ENCODE measurements at regions not wholly inside any gene's neighbourhood (a gene's known extent, or its start where the extent isn't known, plus 50 kb on each side); places are given as distances from the start of the nearest gene placed in this dataset.
"Not testable (repeated sequence)": the region's sequence is repeated elsewhere in the genome, so short reads cannot be mapped to it uniquely, and the experiment has no call there.

DNA sequence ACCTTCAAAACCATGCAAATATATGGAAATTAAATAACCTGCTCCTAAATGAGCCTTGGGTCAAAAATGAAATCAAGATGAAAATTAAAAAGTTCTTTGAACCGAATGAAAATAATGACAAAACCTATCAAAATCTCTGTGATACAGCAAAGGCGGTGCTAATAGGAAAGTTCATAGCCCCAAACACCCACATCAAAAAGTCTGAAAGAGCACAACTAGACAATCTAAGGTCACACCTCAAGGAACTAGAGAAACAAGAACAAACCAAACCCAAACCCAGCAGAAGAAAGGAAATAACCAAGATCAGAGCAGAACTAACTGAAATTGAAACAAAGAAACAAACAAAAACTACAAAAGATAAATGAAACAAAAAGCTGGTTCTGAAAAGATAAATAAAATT, 477.7 kb upstream of the ARHGEF26 start:
- FAIRE-seq; DNase-seq (ENCODE audit: low spot score): not testable (repeated sequence)

GRCh38 chr3:153649286-153649839, 471.8 kb upstream of the ARHGEF26 start:
- DNase-seq (ENCODE audit: low spot score) = no peak
- FAIRE-seq = no peak

DNA sequence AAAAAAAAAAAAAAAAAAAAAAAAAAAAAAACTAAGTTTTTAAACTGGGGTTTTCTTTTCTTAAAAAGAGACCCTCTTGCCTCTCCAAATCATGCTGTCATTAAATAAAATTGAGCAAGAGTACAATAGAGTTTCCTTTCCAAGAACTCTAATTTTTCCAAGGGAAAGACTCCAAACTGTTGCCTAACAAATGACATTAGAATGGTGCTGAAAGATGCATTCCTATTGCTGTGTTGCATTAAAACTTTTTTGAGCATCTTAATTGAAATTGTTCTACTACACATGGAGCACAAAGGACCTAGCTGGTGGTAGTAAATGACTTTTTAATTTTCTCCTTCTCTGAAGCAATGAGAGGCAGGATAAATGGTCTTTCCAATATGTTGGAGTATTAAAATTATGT, 469.1 kb upstream of the ARHGEF26 start:
- FAIRE-seq (no peak), DNase-seq (ENCODE audit: low spot score) (no peak)

GRCh38 chr3:153657046-153657445, 464.1 kb upstream of the ARHGEF26 start:
- FAIRE-seq = no peak
- no peak for DNase-seq (ENCODE audit: low spot score)

DNA sequence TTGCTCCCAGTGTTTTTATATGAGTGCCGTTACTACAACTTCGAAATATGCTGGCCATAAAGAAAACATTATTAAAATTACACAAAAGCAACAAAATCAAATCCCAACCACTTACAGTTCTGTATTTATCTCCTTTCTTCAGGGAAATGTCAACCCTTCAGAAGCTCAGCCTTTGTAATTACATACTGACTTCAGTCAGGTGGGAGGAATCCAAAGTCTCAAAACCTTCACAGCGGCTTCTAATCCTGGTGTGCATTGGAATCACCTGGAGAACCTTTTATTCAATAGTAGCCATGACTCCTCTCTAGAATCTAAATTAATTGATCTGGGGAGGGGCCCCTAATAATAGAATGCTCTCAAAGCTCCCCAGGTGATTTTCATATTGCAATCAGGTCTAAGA, 463.7 kb upstream of the ARHGEF26 start:
- FAIRE-seq (no peak), DNase-seq (ENCODE audit: low spot score) (no peak)

DNA sequence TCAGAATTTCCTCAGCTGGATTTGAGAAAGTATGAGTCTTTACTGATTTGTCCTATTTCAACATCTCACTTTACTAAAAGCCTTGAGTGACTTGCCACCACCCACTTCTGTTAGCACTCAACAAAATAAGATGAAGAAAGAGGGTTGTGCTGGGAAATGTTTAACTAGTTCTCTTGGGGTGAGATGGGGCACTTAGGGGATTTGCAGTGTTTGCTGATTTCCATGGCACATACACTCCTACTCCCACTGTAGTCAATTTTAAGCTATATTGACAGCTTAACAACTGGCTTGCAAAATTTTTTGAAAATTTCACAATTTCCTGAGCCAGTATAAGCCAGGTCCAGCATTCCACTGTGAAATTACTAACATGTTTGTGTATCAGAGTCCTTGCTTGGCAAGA, 463.1 kb upstream of the ARHGEF26 start:
- FAIRE-seq = no peak
- DNase-seq (ENCODE audit: low spot score) = no peak

GRCh38 chr3:153666991-153667740, 454.0 kb upstream of the ARHGEF26 start:
- peak; percentile 3 for DNase-seq (ENCODE audit: low spot score)
- FAIRE-seq = no peak

DNA sequence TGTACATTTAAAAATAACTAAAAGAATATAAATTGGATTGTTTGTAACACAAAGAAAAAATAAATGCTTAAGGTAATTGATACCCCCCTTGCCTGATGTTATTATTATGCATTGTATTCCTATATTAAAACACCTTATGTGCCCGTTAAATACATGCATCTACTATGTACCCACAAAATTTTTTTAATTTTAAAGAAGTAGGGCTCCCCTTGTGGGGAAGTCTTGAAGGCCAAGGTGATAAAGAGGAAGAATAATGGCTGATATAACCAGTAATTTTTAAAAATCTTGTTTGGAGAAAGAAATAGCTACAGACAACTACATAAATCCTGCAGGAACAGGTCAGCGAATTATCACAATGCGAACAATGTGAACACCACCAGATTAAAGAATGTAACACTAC, 451.7 kb upstream of the ARHGEF26 start:
- DNase-seq (ENCODE audit: low spot score) = no peak
- no peak for FAIRE-seq

DNA sequence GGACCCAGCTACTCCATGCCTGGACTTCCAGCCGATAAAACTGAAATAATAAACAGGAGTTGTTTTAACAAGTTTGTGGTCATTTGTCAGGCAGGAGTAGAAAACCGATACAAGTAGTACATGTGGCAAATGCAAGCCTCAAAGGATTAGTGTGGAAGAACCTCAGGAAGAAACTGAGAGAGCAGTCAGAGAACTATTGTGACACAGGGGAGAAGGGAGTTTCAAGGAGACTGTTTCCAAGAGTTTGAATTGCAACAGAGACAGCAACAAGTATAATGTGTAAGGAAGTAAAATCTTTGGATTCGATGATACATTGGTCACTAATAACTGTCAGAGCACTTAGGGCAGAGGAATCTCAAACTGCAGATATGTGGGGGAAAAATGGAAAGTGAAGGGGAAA, 450.6 kb upstream of the ARHGEF26 start:
- FAIRE-seq (no peak), DNase-seq (ENCODE audit: low spot score) (no peak)

DNA sequence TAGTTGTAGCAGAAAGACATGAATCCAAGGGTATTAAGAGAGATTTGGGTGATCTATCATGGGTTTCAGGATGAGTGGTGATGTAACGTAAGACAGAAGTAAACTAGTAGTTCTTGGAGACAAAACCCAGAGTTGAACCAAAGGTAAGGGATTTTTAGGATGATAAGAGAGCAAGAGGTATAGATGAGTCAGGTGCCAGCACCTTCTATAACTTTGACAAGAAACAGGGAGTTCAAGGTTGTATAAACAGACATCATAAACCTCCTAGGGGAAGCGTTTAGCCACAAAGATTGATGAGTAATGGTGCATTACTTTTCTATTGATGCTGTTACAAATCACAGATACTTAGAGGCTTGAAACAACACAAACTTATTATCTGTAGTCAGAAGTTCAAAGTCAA, 447.3 kb upstream of the ARHGEF26 start:
- no peak for DNase-seq (ENCODE audit: low spot score)
- no peak for FAIRE-seq

DNA sequence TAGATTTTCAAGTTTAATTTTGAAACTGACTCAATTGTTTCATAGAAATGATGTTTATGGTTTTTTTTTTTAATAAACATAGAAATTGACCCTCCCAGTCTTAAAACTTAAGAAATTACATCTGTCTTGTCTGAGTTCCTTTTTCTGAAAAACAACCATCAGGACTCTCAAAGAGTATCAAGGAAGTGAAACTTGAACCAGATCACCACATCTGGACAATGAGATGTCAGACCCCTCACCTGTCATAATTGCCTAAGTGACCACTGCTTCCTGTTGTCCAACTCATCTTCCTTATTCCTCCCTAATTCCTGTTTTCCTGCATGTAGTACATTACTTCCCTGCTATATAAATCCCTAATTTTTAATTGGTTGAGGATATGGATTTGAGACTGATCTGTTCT, 441.5 kb upstream of the ARHGEF26 start:
- FAIRE-seq = no peak
- DNase-seq (ENCODE audit: low spot score) = no peak

GRCh38 chr3:153680526-153680925, 440.7 kb upstream of the ARHGEF26 start:
- FAIRE-seq (no peak), DNase-seq (ENCODE audit: low spot score) (no peak)

DNA sequence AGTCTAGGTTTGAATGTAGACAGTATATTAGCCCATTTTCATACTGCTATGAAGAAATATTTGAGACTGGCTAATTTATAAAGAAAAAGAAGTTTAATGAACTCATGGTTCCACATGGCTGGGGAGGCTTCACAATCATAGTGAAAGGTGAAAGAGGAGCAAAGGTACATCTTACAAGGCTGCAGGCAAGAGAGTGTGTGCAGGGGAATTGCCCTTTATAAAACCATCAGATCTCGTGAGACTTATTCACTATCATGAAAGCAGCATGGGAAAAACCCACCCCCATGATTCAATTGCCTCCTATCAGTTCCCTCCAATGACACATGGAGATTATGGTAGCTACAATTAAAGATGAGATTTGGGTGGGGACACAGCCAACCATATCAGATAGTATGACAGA, 440.1 kb upstream of the ARHGEF26 start:
- no peak for FAIRE-seq
- DNase-seq (ENCODE audit: low spot score) = no peak

- no peak for DNase-seq (ENCODE audit: low spot score)
- no peak for FAIRE-seq
Measured at GRCh38 chr3:153688301-153689120, 432.7 kb upstream of the ARHGEF26 start.

GRCh38 chr3:153693207-153693606, 428.0 kb upstream of the ARHGEF26 start:
- FAIRE-seq (no peak), DNase-seq (ENCODE audit: low spot score) (no peak)

DNA sequence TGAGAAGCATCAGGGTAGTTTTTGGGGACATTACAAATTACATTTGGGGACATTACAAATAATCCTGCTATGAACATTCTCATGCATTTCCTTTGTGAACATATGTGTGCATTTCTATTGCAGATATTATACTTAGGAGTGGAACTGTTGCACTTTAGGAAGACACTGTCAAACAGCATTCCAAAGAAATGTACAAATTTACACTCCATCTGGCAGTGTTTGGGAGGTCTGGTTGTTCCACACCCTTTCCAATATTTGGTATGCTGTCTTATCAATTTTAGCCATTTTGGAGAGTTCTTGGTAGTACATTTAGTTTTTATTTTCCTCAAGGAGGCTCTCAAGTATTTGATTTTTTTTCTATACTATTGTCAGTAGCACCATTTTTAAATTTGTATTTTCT, 419.1 kb upstream of the ARHGEF26 start:
- no peak for DNase-seq (ENCODE audit: low spot score)
- no peak for FAIRE-seq

GRCh38 chr3:153704115-153704514, 417.1 kb upstream of the ARHGEF26 start:
- no peak for DNase-seq (ENCODE audit: low spot score)
- no peak for FAIRE-seq

DNA sequence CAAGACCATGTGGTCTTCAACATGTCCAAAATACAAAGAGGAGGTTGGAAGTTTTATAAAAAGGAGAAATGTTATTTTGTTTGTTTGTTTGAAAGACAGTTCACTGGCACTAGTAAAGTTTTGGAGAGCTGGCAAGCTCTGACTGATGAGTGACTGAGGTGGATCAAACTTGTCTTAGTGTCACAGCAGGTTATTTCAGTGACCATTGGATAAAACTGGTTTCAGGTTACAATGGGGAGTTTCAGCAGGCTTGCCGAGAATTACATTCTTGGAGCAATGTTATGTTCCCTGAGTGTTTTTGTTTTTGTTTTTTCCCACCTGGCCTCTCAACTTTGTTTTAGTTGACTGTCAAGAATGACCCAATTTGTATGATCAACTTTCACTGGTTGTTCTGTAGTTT, 414.5 kb upstream of the ARHGEF26 start:
- DNase-seq (ENCODE audit: low spot score) = no peak
- FAIRE-seq = no peak

- FAIRE-seq (no peak), DNase-seq (ENCODE audit: low spot score) (no peak)
Measured at GRCh38 chr3:153714016-153714415, 407.2 kb upstream of the ARHGEF26 start.

- DNase-seq (ENCODE audit: low spot score) = no peak
- no peak for FAIRE-seq
Measured at GRCh38 chr3:153714588-153715290, 406.5 kb upstream of the ARHGEF26 start.

GRCh38 chr3:153722157-153722556, 399.0 kb upstream of the ARHGEF26 start:
- DNase-seq (ENCODE audit: low spot score) (no peak), FAIRE-seq (no peak)

DNA sequence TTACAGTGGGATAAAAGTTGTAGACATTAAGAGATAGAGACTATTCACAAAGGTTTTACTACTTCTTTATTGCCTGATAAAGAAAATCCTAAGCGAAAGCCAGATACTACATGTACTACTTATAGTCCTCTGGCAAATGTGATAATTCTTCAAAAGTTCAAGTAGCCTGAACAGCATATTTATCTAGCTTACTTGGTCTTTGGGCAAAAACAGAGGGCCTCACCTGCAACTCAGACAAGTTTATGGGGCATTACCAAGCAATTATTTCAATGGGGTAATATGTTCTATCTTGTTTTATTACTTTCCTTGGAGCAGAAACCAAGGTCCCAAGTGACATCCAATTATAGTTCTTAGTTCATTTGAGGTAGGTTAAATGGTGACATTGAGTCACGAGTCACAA, 390.1 kb upstream of the ARHGEF26 start:
- DNase-seq (ENCODE audit: low spot score) (no peak), FAIRE-seq (no peak)

Data from urothelium cell line (cell line).